GM12878 (cell line): ENCODE measurements at regions not wholly inside any gene's neighbourhood (a gene's known extent, or its start where the extent isn't known, plus 50 kb on each side); places are given as distances from the start of the nearest gene placed in this dataset.

ENCODE experiments used
- ATAC-seq: fragments of 200-7000 bp; cut with Tn5 transposase; 3 replicates; pipeline ENCODE4 v1.9.1; 2020; ENCODE audit warnings: mild to moderate bottlenecking, moderate library complexity
- BruUV-seq: library from RNA; stranded (reverse); fragments of 400-500 nt; replicated peaks from 2 replicates; lab custom pipeline; 2021; lab: Mats Ljungman, UMichigan
- CTCF ChIA-PET: fragments of 300-600 bp; sonication (Branson Sonifier 250); formaldehyde crosslinking; extraction: SDS; loops from one replicate; lab custom pipeline; 2021; ENCODE audit warnings: inconsistent platforms; lab: Yijun Ruan, JAX
- POLR2A ChIA-PET: fragments of 350-600 bp; formaldehyde crosslinking; extraction: SDS; loops from one replicate; lab custom pipeline; 2021; ENCODE audit warnings: inconsistent platforms; lab: Charles Lee
- RAD21 ChIA-PET: fragments of 300-600 bp; sonication (Branson Sonifier 250); formaldehyde crosslinking; loops from one replicate; lab custom pipeline; 2023; ENCODE audit warnings: antibody characterized with exemption; ENCODE audit not compliant: unreplicated experiment; lab: Charles Lee
- SMC1A ChIA-PET: fragments of 300-600 bp; sonication (Branson Sonifier 250); formaldehyde crosslinking; loops from one replicate; lab custom pipeline; 2023; ENCODE audit not compliant: unreplicated experiment, uncharacterized antibody; lab: Charles Lee
- DNase-seq: peaks from one replicate; pipeline ENCODE4 v3.0.0-alpha.2; 2011; ENCODE audit warnings: low read depth, low spot score
- FAIRE-seq: peaks from 3 replicates; lab custom pipeline; 2011; peaks lifted over from hg19 to GRCh38; lab: Jason Lieb, UNC
- H2AFZ ChIP-seq: 2 replicates; pipeline ENCODE4 v1.6.0; 2011; ENCODE audit warnings: low read depth, low read length, control low read depth; ENCODE audit not compliant: control insufficient read depth
- H3K27ac ChIP-seq: 2 replicates; pipeline ENCODE4 v1.5.1; 2011; ENCODE audit warnings: control low read depth; ENCODE audit not compliant: control insufficient read depth, insufficient read depth
- H3K27me3 ChIP-seq, 2 experiments: replicated peaks in 1 of 2; 2 replicates each; pipeline versions ENCODE4 v1.6.0 to v1.6.1; 2011; ENCODE audit warnings: low read length in 1 of 2; ENCODE audit not compliant: control insufficient read depth in 2 of 2, insufficient read depth in 2 of 2
- H3K36me3 ChIP-seq, 2 experiments: 2 replicates each; pipeline ENCODE4 v1.5.1; 2011; ENCODE audit warnings: low read length in 1 of 2; ENCODE audit not compliant: control insufficient read depth in 2 of 2, insufficient read depth in 2 of 2
- H3K4me1 ChIP-seq: 2 replicates; pipeline ENCODE4 v1.6.1; 2011; ENCODE audit warnings: mild to moderate bottlenecking, low read length, moderate library complexity, mixed read lengths; ENCODE audit not compliant: control insufficient read depth, insufficient read depth
- H3K4me2 ChIP-seq: 2 replicates; pipeline ENCODE4 v1.6.0; 2011; ENCODE audit warnings: control low read depth; ENCODE audit not compliant: control insufficient read depth, insufficient read depth
- H3K4me3 ChIP-seq: fragments of 200-600 bp; sonication (generic); 2 replicates; pipeline ENCODE4 v1.5.1; 2016
- H3K79me2 ChIP-seq: 2 replicates; pipeline ENCODE4 v1.6.0; 2011; ENCODE audit warnings: low read length; ENCODE audit not compliant: control insufficient read depth, insufficient read depth
- H3K9ac ChIP-seq: 2 replicates; pipeline ENCODE4 v1.8.0; 2011; ENCODE audit warnings: low read length, control low read depth, mixed read lengths; ENCODE audit not compliant: control insufficient read depth, insufficient read depth
- H3K9me3 ChIP-seq: replicated peaks from 3 replicates; pipeline ENCODE4 v1.5.1; 2011; ENCODE audit warnings: mild to moderate bottlenecking, low read length; ENCODE audit not compliant: control insufficient read depth, insufficient read depth
- H4K20me1 ChIP-seq: 2 replicates; pipeline ENCODE4 v1.6.0; 2011; ENCODE audit not compliant: control insufficient read depth, insufficient read depth
- FOXK2 ChIP-seq: fragments of 450-650 bp; IDR thresholded peaks from 2 replicates; pipeline ENCODE4 v1.6.1; 2017; ENCODE audit warnings: mild to moderate bottlenecking, moderate library complexity
- GATAD2B ChIP-seq: fragments of 450-650 bp; conservative IDR thresholded peaks from 2 replicates; pipeline ENCODE4 v1.6.1; 2017; ENCODE audit warnings: low read depth, mild to moderate bottlenecking, moderate library complexity
- IKZF2 ChIP-seq, 2 experiments: fragments of 450-650 bp; IDR thresholded peaks; 2 replicates each; pipeline ENCODE4 v1.6.1; 2017; ENCODE audit warnings: mild to moderate bottlenecking in 2 of 2, moderate library complexity in 2 of 2
- NFXL1 ChIP-seq: fragments of 450-650 bp; IDR thresholded peaks from 2 replicates; pipeline ENCODE4 v1.6.1; 2017; ENCODE audit warnings: antibody characterized with exemption, mild to moderate bottlenecking, borderline replicate concordance
- NFYB ChIP-seq: IDR thresholded peaks from 2 replicates; pipeline ENCODE4 v1.6.1; 2011; ENCODE audit warnings: low read depth, mild to moderate bottlenecking, low read length, improper control_type of control experiment, moderate library complexity; ENCODE audit not compliant: insufficient read depth
- NRF1 ChIP-seq: conservative IDR thresholded peaks from 2 replicates; pipeline ENCODE4 v1.6.1; 2011; ENCODE audit warnings: mild to moderate bottlenecking, low read depth, low read length, improper control_type of control experiment
- SMARCA5 ChIP-seq: fragments of 450-650 bp; IDR thresholded peaks from 2 replicates; pipeline ENCODE4 v1.6.1; 2017; ENCODE audit warnings: mild to moderate bottlenecking
- WGBS: methylation state at CpG from one replicate; pipeline ENCODE4 v1.1.6; 2016; ENCODE audit warnings: low lambda C conversion rate; ENCODE audit not compliant: insufficient replicate concordance, insufficient coverage; ENCODE audit errors: missing lambda C conversion rate; 5-methylcytosine and 5-hydroxymethylcytosine counted together
- in situ Hi-C: fragments of 300-500 bp; cut with MboI; formaldehyde crosslinking; loops from 9 replicates; pipeline ENCODE4 v1.14.3; 2018; ENCODE audit warnings: mixed read lengths
- intact Hi-C: fragments of 100-400 bp; cut with micrococcal nuclease; formaldehyde crosslinking; loops from one replicate; pipeline ENCODE4 v1.14.2; 2022; ENCODE audit not compliant: unreplicated experiment
- TF ChIP-seq, protein P1 (sequence below): fragments of 450-650 bp; IDR thresholded peaks from 2 replicates; pipeline ENCODE4 v1.6.1; 2016; ENCODE audit warnings: mild to moderate bottlenecking
- TF ChIP-seq, protein P2 (sequence below): IDR thresholded peaks from 2 replicates; pipeline ENCODE4 v1.6.1; 2011; ENCODE audit warnings: low read depth, low read length, improper control_type of control experiment, borderline replicate concordance
- TF ChIP-seq, protein P3 (sequence below): IDR thresholded peaks from 2 replicates; pipeline ENCODE4 v1.6.1; 2012; ENCODE audit warnings: low read length, inconsistent platforms

DNA sequence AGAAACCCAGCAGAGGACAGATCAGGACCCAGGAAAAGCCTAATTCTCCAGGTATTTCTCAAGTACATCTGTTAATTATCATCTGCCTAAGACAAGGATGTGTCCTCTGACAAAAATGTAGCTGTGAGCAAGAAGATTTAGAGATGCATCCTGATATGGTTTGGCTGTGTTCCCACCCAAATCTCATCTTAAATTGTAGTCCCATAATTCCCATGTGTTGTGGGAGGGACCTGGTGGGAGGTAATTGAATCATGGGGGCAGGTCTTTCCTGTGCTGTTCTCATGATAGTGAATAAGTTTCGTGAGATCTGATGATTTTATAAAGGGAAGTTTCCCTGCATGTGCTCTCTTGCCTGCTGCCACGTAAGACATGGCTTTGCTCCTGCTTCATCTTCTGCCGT lies 381.8 kb downstream of the BUD13 start:
- DNase-seq (no peak), FAIRE-seq (no peak), ATAC-seq (no peak)
- no peaks in the 10 kb centered on the region for H3K36me3 ChIP-seq
- no peaks in the 10 kb centered on the region for H3K79me2 ChIP-seq
- 25% methylated on average over 3 of the region's 3 CpGs for WGBS
- H3K9ac ChIP-seq: no peak overlapping the region
- no peaks in the 10 kb centered on the region for H3K9me3 ChIP-seq
- TF ChIP-seq, protein P1, sequence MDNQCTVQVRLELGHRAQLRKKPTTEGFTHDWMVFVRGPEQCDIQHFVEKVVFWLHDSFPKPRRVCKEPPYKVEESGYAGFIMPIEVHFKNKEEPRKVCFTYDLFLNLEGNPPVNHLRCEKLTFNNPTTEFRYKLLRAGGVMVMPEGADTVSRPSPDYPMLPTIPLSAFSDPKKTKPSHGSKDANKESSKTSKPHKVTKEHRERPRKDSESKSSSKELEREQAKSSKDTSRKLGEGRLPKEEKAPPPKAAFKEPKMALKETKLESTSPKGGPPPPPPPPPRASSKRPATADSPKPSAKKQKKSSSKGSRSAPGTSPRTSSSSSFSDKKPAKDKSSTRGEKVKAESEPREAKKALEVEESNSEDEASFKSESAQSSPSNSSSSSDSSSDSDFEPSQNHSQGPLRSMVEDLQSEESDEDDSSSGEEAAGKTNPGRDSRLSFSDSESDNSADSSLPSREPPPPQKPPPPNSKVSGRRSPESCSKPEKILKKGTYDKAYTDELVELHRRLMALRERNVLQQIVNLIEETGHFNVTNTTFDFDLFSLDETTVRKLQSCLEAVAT: no peak
- TF ChIP-seq IKZF2 (IDR thresholded peaks at IDR 0.05): no peak
- TF ChIP-seq NRF1: no peak
- TF ChIP-seq SMARCA5: no peak
- no peak for TF ChIP-seq NFYB
- TF ChIP-seq, protein P2, sequence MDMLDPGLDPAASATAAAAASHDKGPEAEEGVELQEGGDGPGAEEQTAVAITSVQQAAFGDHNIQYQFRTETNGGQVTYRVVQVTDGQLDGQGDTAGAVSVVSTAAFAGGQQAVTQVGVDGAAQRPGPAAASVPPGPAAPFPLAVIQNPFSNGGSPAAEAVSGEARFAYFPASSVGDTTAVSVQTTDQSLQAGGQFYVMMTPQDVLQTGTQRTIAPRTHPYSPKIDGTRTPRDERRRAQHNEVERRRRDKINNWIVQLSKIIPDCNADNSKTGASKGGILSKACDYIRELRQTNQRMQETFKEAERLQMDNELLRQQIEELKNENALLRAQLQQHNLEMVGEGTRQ: no peak
- TF ChIP-seq FOXK2: no peak
- no peak for TF ChIP-seq NFXL1
- TF ChIP-seq GATAD2B: no peak
- TF ChIP-seq, protein P3, sequence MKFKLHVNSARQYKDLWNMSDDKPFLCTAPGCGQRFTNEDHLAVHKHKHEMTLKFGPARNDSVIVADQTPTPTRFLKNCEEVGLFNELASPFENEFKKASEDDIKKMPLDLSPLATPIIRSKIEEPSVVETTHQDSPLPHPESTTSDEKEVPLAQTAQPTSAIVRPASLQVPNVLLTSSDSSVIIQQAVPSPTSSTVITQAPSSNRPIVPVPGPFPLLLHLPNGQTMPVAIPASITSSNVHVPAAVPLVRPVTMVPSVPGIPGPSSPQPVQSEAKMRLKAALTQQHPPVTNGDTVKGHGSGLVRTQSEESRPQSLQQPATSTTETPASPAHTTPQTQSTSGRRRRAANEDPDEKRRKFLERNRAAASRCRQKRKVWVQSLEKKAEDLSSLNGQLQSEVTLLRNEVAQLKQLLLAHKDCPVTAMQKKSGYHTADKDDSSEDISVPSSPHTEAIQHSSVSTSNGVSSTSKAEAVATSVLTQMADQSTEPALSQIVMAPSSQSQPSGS: no peak
- H3K4me2 ChIP-seq: no peak overlapping the region
- CTCF ChIA-PET: no interaction called here
- no peak overlapping the region for H2AFZ ChIP-seq
- H3K27me3 ChIP-seq: no peaks in the 10 kb centered on the region
- POLR2A ChIA-PET: no interaction called here
- H3K4me3 ChIP-seq: no peak overlapping the region
- H4K20me1 ChIP-seq: no peaks in the 10 kb centered on the region
- no peaks in the 10 kb centered on the region for H3K4me1 ChIP-seq
- in situ Hi-C loops (no loop called here), intact Hi-C loops (no loop called here)
- H3K27ac ChIP-seq: no peak overlapping the region
- RAD21 ChIA-PET: no interaction called here
- SMC1A ChIA-PET: no interaction called here
- no TSS peak for BruUV-seq
